SK-N-MC (cell line): ENCODE measurements at regions not wholly inside any gene's neighbourhood (a gene's known extent, or its start where the extent isn't known, plus 50 kb on each side); places are given as distances from the start of the nearest gene placed in this dataset.
A peak's percentile ranks its signal among the peaks of the same experiment; 100 is the strongest.

Source experiments
- DNase-seq: peaks from one replicate; pipeline ENCODE4 v3.0.0-alpha.2; 2011; ENCODE audit warnings: low read depth, low spot score
- H3K27ac ChIP-seq: fragments of 200-600 bp; sonication (generic); 2 replicates; pipeline ENCODE4 v1.5.1; 2016; ENCODE audit warnings: mixed run types
- H3K36me3 ChIP-seq: fragments of 200-600 bp; sonication (generic); 2 replicates; pipeline ENCODE4 v1.6.1; 2017; ENCODE audit warnings: antibody characterized with exemption, low read length, mixed read lengths; ENCODE audit not compliant: insufficient read depth
- H3K4me3 ChIP-seq: fragments of 200-600 bp; sonication (generic); 2 replicates; pipeline ENCODE4 v1.5.1; 2016
- H3K9ac ChIP-seq: fragments of 200-600 bp; sonication (generic); 2 replicates; pipeline ENCODE4 v1.8.0; 2017; ENCODE audit warnings: mixed run types, mixed read lengths; ENCODE audit not compliant: insufficient read length
- H3K9me3 ChIP-seq: fragments of 200-600 bp; sonication (generic); 2 replicates; pipeline ENCODE4 v1.6.1; 2017; ENCODE audit warnings: low read depth, mild to moderate bottlenecking, antibody characterized with exemption, low read length, moderate library complexity, mixed read lengths
- EZH2 ChIP-seq: fragments of 200-600 bp; sonication (generic); IDR thresholded peaks from one replicate; pipeline ENCODE4 v1.6.1; 2017; ENCODE audit warnings: antibody characterized with exemption
- FOXP2 ChIP-seq: optimal IDR thresholded peaks from 2 replicates; pipeline ENCODE3; 2011; ENCODE audit warnings: mild to moderate bottlenecking, moderate library complexity; ENCODE audit not compliant: insufficient read depth; ENCODE audit errors: extremely low read length, control extremely low read depth
- POLR2AphosphoS5 ChIP-seq: IDR thresholded peaks from 2 replicates; pipeline ENCODE4 v1.6.1; 2012; ENCODE audit warnings: mild to moderate bottlenecking, low read depth, low read length, borderline replicate concordance

DNA sequence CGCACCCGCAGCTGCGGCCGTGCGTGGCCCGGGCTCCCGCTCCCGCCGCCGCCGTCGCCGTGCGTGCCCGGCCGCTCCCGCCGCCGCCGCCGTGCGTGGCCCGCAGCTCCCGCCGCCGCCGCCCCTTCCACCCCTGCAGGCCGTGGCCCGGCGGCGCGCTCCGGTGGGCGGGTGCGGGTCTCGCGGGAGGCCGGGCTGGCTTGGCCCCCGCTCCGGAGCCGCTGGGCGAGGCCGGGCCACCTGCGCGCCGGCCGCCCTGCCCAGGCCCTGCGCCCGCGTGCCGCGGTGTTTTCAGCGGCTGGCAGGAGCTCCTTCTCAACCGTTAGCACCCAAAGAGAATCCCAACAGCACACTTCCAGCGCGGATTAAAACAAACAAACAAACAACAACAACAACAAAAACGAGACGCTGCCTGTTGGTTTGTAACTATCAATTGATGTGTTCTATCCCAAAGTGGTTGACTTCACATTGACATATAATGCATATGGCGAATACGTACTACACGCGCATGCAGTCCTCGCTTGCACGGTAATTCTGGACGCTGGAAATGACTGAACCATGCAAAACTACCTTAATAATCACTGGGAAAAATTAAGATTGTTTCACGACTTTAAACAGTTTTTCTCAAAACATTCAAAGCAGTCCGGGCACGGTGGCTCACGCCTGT is 113.7 kb upstream of the GOLGA8J start:
- H3K9me3 ChIP-seq = no peaks in the 10 kb centered on the region
- DNase-seq = no peak
- no peak overlapping the region for H3K9ac ChIP-seq
- no peak overlapping the region for H3K27ac ChIP-seq
- TF ChIP-seq FOXP2 (no peak), POLR2AphosphoS5 (no peak), EZH2 (no peak)
- no peak overlapping the region for H3K4me3 ChIP-seq
- no peaks in the 10 kb centered on the region for H3K36me3 ChIP-seq

- Histone ChIP-seq H3K27ac (no peak overlapping the region), H3K36me3 (no peaks in the 10 kb centered on the region), H3K9ac (no peak overlapping the region), H3K4me3 (no peak overlapping the region), H3K9me3 (no peaks in the 10 kb centered on the region)
- TF ChIP-seq POLR2AphosphoS5 (no peak), EZH2 (peak; percentile 72)
- DNase-seq = no peak
Observed at GRCh38 chr15:29968099-29968894, 114.5 kb upstream of the GOLGA8J start.

- Histone ChIP-seq H3K27ac (no peak overlapping the region), H3K9ac (no peak overlapping the region), H3K9me3 (no peaks in the 10 kb centered on the region), H3K36me3 (no peaks in the 10 kb centered on the region), H3K4me3 (no peak overlapping the region)
- TF ChIP-seq FOXP2 (no peak), EZH2 (no peak), POLR2AphosphoS5 (no peak)
- DNase-seq = no peak
Observed at GRCh38 chr15:29962407-29962806, 120.3 kb upstream of the GOLGA8J start.

GRCh38 chr15:29959384-29960137 is 123.2 kb upstream of the GOLGA8J start:
- H3K36me3 ChIP-seq = no peaks in the 10 kb centered on the region
- H3K9me3 ChIP-seq = no peaks in the 10 kb centered on the region
- H3K27ac ChIP-seq = no peak overlapping the region
- TF ChIP-seq POLR2AphosphoS5 (no peak), FOXP2 (no peak), EZH2 (no peak)
- no peak for DNase-seq
- H3K9ac ChIP-seq = no peak overlapping the region
- H3K4me3 ChIP-seq = no peak overlapping the region

DNA sequence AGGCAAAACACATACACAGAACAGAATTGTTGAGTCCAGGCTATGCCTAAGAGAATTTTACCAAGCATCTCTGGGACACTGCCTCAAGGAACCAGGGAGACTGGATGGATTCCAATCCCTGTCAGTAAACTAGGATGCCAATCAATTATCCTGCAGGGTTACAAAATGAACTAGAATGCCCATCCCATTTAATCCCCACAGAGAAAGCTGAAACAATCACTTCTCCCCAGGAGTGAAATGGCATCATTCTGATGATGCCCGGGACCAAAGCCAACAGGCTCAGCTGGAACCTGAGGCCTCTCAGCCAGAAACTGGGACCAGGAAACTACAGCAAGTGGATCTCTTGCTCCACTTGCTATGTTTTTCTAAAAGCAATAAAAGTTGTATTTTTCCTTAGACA is 130.0 kb upstream of the TJP1 start:
- Histone ChIP-seq H3K36me3 (no peaks in the 10 kb centered on the region), H3K9me3 (no peaks in the 10 kb centered on the region), H3K9ac (no peak overlapping the region), H3K4me3 (no peak overlapping the region), H3K27ac (no peak overlapping the region)
- DNase-seq = no peak
- TF ChIP-seq FOXP2 = no peak
- TF ChIP-seq POLR2AphosphoS5 = no peak
- TF ChIP-seq EZH2 = no peak

DNA sequence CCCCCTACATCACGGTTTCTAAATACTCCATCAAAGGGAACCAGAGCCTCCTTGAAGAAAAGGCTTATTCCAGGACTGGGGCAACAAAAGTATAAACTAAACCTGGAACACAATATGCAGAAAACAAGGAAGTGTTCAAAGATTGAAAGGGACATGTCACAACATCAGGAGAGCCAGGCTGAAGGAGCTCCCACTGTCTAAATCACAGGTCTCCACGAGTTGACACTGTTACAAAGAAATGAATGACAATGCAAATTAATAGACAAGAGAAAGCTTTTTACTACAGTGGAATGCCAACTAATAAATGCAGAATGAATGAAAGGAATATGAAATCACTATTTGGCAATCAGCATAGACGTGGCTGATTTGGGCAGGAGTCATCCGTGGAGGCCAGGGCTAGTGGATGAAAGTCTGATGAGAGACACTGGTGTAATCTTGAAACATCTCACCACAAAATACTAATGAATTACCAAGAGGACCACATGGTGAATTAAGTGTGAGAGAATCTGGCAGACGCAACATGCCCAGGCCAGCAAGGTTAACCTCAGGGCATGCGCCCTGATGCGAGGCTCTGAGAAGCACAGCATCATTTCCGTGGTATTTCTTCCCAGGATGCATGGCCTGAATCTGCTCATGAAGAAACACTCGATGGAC is 123.8 kb upstream of the TJP1 start:
- Histone ChIP-seq H3K27ac (no peak overlapping the region), H3K9ac (no peak overlapping the region), H3K36me3 (no peaks in the 10 kb centered on the region), H3K9me3 (no peaks in the 10 kb centered on the region), H3K4me3 (no peak overlapping the region)
- DNase-seq = no peak
- no peak for TF ChIP-seq POLR2AphosphoS5
- no peak for TF ChIP-seq EZH2
- TF ChIP-seq FOXP2 = no peak

- no peak for TF ChIP-seq EZH2
- no peak for TF ChIP-seq FOXP2
- no peak for TF ChIP-seq POLR2AphosphoS5
- no peak for DNase-seq
- H3K4me3 ChIP-seq = no peak overlapping the region
Observed at GRCh38 chr15:29944925-29945324, 122.7 kb upstream of the TJP1 start.

DNA sequence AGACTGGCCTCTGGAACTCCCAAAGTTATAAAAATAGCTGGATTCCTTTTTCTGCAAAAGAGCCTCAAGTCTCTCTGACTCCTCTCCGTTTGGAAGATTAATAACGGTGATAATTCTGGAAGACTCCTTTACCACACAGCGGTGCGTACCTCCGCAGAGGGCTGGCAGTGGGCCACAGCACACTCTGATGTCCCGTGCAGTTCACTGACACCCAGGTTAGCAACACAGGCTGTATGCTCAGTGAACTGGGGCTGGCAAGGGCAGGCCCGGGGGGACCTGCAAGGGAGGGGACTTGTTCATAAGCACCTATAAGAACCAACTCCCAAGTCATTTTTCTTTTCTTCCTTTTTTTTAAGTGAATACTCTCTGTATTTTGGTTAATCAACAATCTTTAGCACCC is 120.3 kb upstream of the TJP1 start:
- H3K27ac ChIP-seq = no peak overlapping the region
- no peak overlapping the region for H3K4me3 ChIP-seq
- H3K9ac ChIP-seq = no peak overlapping the region
- H3K9me3 ChIP-seq = no peaks in the 10 kb centered on the region
- DNase-seq = no peak
- H3K36me3 ChIP-seq = no peaks in the 10 kb centered on the region
- TF ChIP-seq EZH2 = no peak
- TF ChIP-seq FOXP2 = no peak
- no peak for TF ChIP-seq POLR2AphosphoS5

More at GRCh38 chr15:29944925-29945324, 122.7 kb upstream of the TJP1 start:
- H3K27ac ChIP-seq = no peak overlapping the region
- H3K9me3 ChIP-seq = no peaks in the 10 kb centered on the region
- no peaks in the 10 kb centered on the region for H3K36me3 ChIP-seq
- no peak overlapping the region for H3K9ac ChIP-seq
